Mucosa of rectum (tissue), 2 donors: ENCODE measurements at regions not wholly inside any gene's neighbourhood (a gene's known extent, or its start where the extent isn't known, plus 50 kb on each side); places are given as distances from the start of the nearest gene placed in this dataset.

Experiments
- H3K27ac ChIP-seq, 2 donors: one replicate each; pipeline ENCODE4 v1.7.0; 2013; ENCODE audit warnings: inconsistent platforms in 2 of 2, low read depth in 2 of 2, low read length in 2 of 2
- H3K27me3 ChIP-seq, 2 donors: one replicate each; pipeline ENCODE4 v1.7.0; 2013; ENCODE audit warnings: low read length in 2 of 2; ENCODE audit not compliant: control insufficient read depth in 2 of 2, insufficient read depth in 2 of 2
- H3K36me3 ChIP-seq, 2 donors: one replicate each; pipeline ENCODE4 v1.7.0; 2013; ENCODE audit warnings: low read length in 2 of 2; ENCODE audit not compliant: control insufficient read depth in 2 of 2, insufficient read depth in 2 of 2
- H3K4me1 ChIP-seq, 2 donors: one replicate each; pipeline ENCODE4 v1.7.0; 2013; ENCODE audit warnings: low read length in 2 of 2, mild to moderate bottlenecking in 1 of 2; ENCODE audit not compliant: control insufficient read depth in 2 of 2, insufficient read depth in 2 of 2
- H3K4me3 ChIP-seq, 2 donors: one replicate each; pipeline ENCODE4 v1.7.0; 2013; ENCODE audit warnings: low read length in 2 of 2
- H3K9ac ChIP-seq, 2 donors: one replicate each; pipeline ENCODE4 v1.7.0; 2013; ENCODE audit warnings: low read length in 2 of 2, low read depth in 1 of 2, mild to moderate bottlenecking in 1 of 2
- H3K9me3 ChIP-seq, 2 donors: one replicate each; pipeline ENCODE4 v1.7.0; 2013; ENCODE audit warnings: low read length in 2 of 2; ENCODE audit not compliant: control insufficient read depth in 2 of 2
- donor health status: healthy.
- donor health status: Normal muscosa, but diverticular disease.

DNA sequence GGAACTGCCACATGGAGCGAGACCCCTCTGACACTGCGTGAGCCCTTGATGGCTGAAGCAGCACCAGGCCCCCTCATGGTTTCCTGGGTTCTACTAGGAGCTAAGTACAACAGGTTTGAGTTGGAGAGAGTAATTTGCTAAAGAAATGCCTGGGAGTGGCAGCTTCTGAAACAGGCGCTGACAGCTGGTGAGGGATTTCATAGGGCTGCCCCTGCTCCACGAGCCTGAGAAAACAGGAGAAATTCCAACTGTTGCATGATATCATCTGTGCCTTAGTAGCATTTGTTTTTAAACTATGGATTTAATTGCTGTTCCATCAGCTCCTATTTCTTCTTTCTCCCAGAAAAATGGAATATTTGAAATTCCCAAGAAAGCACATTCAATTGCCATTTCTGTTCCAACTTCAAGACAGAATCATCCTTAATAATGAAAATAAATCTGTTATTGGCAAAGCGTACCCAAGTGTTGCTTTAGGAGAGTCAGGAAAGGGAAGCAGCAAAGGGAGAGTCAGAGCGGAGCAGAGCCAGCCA, 78.8 kb upstream of the ANKFN1 start:
- Histone ChIP-seq H3K27me3 (no peaks in the 10 kb centered on the region), H3K27ac (no peak overlapping the region), H3K4me1 (no peaks in the 10 kb centered on the region), H3K9me3 (no peaks in the 10 kb centered on the region), H3K36me3 (no peaks in the 10 kb centered on the region), H3K4me3 (no peak overlapping the region), H3K9ac (no peak overlapping the region)

GRCh38 chr17:56076980-56077379, 76.3 kb upstream of the ANKFN1 start:
- no peak overlapping the region for H3K27ac ChIP-seq
- H3K36me3 ChIP-seq: no peaks in the 10 kb centered on the region
- H3K27me3 ChIP-seq: no peaks in the 10 kb centered on the region
- H3K9me3 ChIP-seq: no peaks in the 10 kb centered on the region
- H3K4me3 ChIP-seq: no peak overlapping the region
- H3K4me1 ChIP-seq: no peaks in the 10 kb centered on the region
- H3K9ac ChIP-seq: no peak overlapping the region

GRCh38 chr17:56083475-56083874, 69.8 kb upstream of the ANKFN1 start:
- Histone ChIP-seq H3K4me3 (no peak overlapping the region), H3K27me3 (no peaks in the 10 kb centered on the region), H3K9me3 (no peaks in the 10 kb centered on the region), H3K27ac (no peak overlapping the region), H3K9ac (no peak overlapping the region), H3K4me1 (no peaks in the 10 kb centered on the region), H3K36me3 (no peaks in the 10 kb centered on the region)

GRCh38 chr17:56085576-56086267, 67.6 kb upstream of the ANKFN1 start:
- H3K9ac ChIP-seq: no peak overlapping the region
- H3K36me3 ChIP-seq: no peaks in the 10 kb centered on the region
- no peaks in the 10 kb centered on the region for H3K9me3 ChIP-seq
- no peak overlapping the region for H3K27ac ChIP-seq
- no peaks in the 10 kb centered on the region for H3K27me3 ChIP-seq
- no peaks in the 10 kb centered on the region for H3K4me1 ChIP-seq
- no peak overlapping the region for H3K4me3 ChIP-seq

DNA sequence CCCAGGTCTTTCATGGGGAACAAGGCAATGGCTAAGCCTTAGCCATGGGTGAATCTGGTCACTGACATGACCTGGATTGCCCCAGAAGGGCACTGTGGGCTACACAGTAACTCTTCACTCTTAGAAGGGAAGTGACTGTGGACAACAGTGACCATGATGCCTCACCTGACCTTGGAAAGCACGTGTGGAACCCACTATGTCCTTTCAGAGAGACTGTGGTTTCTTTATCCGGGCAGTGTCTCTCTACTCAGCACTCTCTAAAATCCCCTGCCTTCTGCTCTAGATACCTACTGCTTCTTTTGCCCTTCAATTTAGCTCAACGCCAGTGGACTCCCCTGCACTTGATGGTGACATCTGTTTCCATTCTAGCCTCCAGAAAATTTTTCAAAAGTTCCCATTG, 66.1 kb upstream of the ANKFN1 start:
- H3K36me3 ChIP-seq: no peaks in the 10 kb centered on the region
- H3K27me3 ChIP-seq: no peaks in the 10 kb centered on the region
- H3K9me3 ChIP-seq: no peaks in the 10 kb centered on the region
- H3K27ac ChIP-seq: no peak overlapping the region
- no peaks in the 10 kb centered on the region for H3K4me1 ChIP-seq
- no peak overlapping the region for H3K9ac ChIP-seq
- H3K4me3 ChIP-seq: no peak overlapping the region

DNA sequence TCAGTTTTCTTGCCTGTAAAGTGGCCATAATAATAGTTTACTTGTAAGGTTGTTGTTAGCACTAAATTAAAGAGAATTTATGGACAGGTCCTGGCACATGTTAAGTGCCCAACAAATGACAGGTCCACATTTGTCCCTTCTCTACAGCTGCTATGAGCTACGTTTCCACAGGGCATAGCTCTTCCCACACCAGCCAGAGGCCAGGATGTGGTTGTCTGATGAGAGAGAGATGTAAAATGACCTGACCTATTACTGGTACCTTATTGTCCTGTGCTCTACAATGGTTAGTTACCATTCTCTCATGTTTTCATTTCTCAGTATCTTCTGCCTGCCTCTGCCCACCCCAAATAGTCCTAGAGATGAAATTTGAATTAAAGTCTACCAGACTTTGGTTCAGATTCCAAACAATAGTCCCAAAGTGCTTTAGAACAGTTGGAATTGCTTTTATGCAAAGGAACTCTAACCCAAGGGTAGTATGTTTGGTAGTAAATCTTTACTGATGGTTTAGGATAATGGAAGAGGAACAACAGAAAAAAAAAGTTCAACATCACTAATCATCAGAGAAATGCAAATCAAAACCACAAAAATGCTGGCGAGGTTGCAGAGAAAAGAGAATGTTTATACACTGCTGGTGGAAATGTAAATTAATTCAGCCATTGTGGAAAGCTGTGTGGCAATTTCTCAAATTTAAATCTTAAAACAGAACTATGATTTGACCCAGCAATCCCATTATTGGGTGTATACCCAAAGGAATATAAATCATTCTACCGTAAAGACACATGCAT, 57.1 kb upstream of the ANKFN1 start:
- H3K36me3 ChIP-seq: no peaks in the 10 kb centered on the region
- no peaks in the 10 kb centered on the region for H3K4me1 ChIP-seq
- H3K4me3 ChIP-seq: no peak overlapping the region
- H3K9ac ChIP-seq: no peak overlapping the region
- H3K27ac ChIP-seq: no peak overlapping the region
- H3K27me3 ChIP-seq: no peaks in the 10 kb centered on the region
- no peaks in the 10 kb centered on the region for H3K9me3 ChIP-seq

- Histone ChIP-seq H3K9me3 (no peaks in the 10 kb centered on the region), H3K36me3 (no peaks in the 10 kb centered on the region), H3K9ac (no peak overlapping the region), H3K27ac (no peak overlapping the region), H3K4me1 (no peaks in the 10 kb centered on the region), H3K27me3 (no peaks in the 10 kb centered on the region), H3K4me3 (no peak overlapping the region)
These were observed 54.5 kb upstream of the ANKFN1 start for GRCh38 chr17:56098746-56099145.

GRCh38 chr17:56099649-56100048, 53.6 kb upstream of the ANKFN1 start:
- Histone ChIP-seq H3K9ac (no peak overlapping the region), H3K9me3 (no peaks in the 10 kb centered on the region), H3K4me3 (no peak overlapping the region), H3K27me3 (no peaks in the 10 kb centered on the region), H3K4me1 (no peaks in the 10 kb centered on the region), H3K27ac (no peak overlapping the region), H3K36me3 (no peaks in the 10 kb centered on the region)
